GM19372 (cell line): ENCODE measurements at regions not wholly inside any gene's neighbourhood (a gene's known extent, or its start where the extent isn't known, plus 50 kb on each side); places are given as distances from the start of the nearest gene placed in this dataset.
"Not testable (repeated sequence)": the region's sequence is repeated elsewhere in the genome, so short reads cannot be mapped to it uniquely, and the experiment has no call there.

ENCODE experiments used
- ATAC-seq: cut with Tn5 transposase; IDR thresholded peaks from one replicate; pipeline ENCODE4 v1.9.1; 2021; ENCODE audit warnings: mild to moderate bottlenecking, low read depth, moderate library complexity; ENCODE audit not compliant: unreplicated experiment

- ATAC-seq = no peak
Observed at GRCh38 chr3:94778814-94779494, 716.1 kb downstream of the NSUN3 start.

GRCh38 chr3:94779699-94780098 lies 716.8 kb downstream of the NSUN3 start:
- ATAC-seq = no peak

GRCh38 chr3:94784274-94784673 lies 721.4 kb downstream of the NSUN3 start:
- no peak for ATAC-seq

- ATAC-seq = no peak
Observed at GRCh38 chr3:94787066-94787465, 724.2 kb downstream of the NSUN3 start.

GRCh38 chr3:94787734-94788270 lies 724.9 kb downstream of the NSUN3 start:
- ATAC-seq = no peak

- no peak for ATAC-seq
Observed at GRCh38 chr3:94794563-94794962, 731.7 kb downstream of the NSUN3 start.

GRCh38 chr3:94799420-94800060 lies 736.7 kb downstream of the NSUN3 start:
- ATAC-seq = no peak

GRCh38 chr3:94811836-94812235 lies 749.0 kb downstream of the NSUN3 start:
- no peak for ATAC-seq

- ATAC-seq = no peak
Observed at GRCh38 chr3:94821241-94821640, 758.4 kb downstream of the NSUN3 start.

- no peak for ATAC-seq
Observed at GRCh38 chr3:94822298-94822697, 759.4 kb downstream of the NSUN3 start.

GRCh38 chr3:94846251-94846650 lies 783.4 kb downstream of the NSUN3 start:
- ATAC-seq = not testable (repeated sequence)

- no peak for ATAC-seq
Observed at GRCh38 chr3:94862703-94863102, 799.8 kb downstream of the NSUN3 start.

- no peak for ATAC-seq
Observed at GRCh38 chr3:94869059-94869547, 806.2 kb downstream of the NSUN3 start.

- no peak for ATAC-seq
Observed at GRCh38 chr3:94873751-94874150, 810.9 kb downstream of the NSUN3 start.

- no peak for ATAC-seq
Observed at GRCh38 chr3:94875149-94875548, 812.3 kb downstream of the NSUN3 start.

GRCh38 chr3:94887065-94887464 lies 824.2 kb downstream of the NSUN3 start:
- no peak for ATAC-seq

- ATAC-seq = no peak
Observed at GRCh38 chr3:94896994-94897393, 834.1 kb downstream of the NSUN3 start.

GRCh38 chr3:94904156-94904674 lies 841.4 kb downstream of the NSUN3 start:
- ATAC-seq = no peak

GRCh38 chr3:94909726-94910125 lies 846.9 kb downstream of the NSUN3 start:
- ATAC-seq = no peak

- ATAC-seq = no peak
Observed at GRCh38 chr3:94912656-94913055, 849.8 kb downstream of the NSUN3 start.

GRCh38 chr3:94927175-94927574 lies 864.3 kb downstream of the NSUN3 start:
- ATAC-seq = no peak

- ATAC-seq = no peak
Observed at GRCh38 chr3:94928921-94929320, 866.1 kb downstream of the NSUN3 start.
